ENCODE measurements at regions not wholly inside any gene's neighbourhood (a gene's known extent, or its start where the extent isn't known, plus 50 kb on each side); places are given as distances from the start of the nearest gene placed in this dataset.

DNA sequence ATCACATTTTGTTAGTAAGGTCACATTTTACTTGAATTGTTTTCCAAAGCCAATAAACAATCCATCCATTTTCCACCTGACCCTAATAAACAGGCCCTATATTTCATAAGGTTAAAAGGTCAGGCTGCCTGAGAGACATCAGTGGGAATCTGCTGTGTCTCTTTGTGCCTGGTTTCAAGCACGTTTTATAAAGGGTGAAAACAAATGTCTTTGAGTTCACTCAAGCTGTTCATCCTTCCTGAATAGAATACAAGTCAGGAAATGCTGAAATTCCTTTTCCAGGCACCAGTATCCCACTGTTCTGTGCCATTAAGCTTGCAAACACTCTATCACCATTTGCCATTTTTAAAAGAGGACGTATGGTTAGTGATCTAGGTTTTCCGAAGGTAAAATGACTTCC lies 67.5 kb upstream of the SPATA13 start:
- no peak for TF ChIP-seq EP300 (IDR thresholded peaks at IDR 0.05)
- TF ChIP-seq, protein P1, sequence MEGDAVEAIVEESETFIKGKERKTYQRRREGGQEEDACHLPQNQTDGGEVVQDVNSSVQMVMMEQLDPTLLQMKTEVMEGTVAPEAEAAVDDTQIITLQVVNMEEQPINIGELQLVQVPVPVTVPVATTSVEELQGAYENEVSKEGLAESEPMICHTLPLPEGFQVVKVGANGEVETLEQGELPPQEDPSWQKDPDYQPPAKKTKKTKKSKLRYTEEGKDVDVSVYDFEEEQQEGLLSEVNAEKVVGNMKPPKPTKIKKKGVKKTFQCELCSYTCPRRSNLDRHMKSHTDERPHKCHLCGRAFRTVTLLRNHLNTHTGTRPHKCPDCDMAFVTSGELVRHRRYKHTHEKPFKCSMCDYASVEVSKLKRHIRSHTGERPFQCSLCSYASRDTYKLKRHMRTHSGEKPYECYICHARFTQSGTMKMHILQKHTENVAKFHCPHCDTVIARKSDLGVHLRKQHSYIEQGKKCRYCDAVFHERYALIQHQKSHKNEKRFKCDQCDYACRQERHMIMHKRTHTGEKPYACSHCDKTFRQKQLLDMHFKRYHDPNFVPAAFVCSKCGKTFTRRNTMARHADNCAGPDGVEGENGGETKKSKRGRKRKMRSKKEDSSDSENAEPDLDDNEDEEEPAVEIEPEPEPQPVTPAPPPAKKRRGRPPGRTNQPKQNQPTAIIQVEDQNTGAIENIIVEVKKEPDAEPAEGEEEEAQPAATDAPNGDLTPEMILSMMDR (IDR thresholded peaks at IDR 0.05): no peak
- TF ChIP-seq POLR2AphosphoS5 (IDR thresholded peaks at IDR 0.05): no peak
- no peak for TF ChIP-seq POLR2A (IDR thresholded peaks at IDR 0.05)
- Histone ChIP-seq H3K27ac (no peak overlapping the region), H3K4me3 (no peak overlapping the region), H3K36me3 (no peaks in the 10 kb centered on the region), H3K9me3 (no peaks in the 10 kb centered on the region), H3K4me1 (peaks cover under 1 to 4% (median 3%) of the 10 kb centered on the region in 4 donors), H3K27me3 (no peaks in the 10 kb centered on the region)
- WGBS, 5 donors: 90 to 96% (median 91%) methylated on average over 3 of the region's 3 CpGs
- intact Hi-C loops (cut with DNase I; ENCODE audit: low total_unique reads): no loop called here
- no peak for DNase-seq

DNA sequence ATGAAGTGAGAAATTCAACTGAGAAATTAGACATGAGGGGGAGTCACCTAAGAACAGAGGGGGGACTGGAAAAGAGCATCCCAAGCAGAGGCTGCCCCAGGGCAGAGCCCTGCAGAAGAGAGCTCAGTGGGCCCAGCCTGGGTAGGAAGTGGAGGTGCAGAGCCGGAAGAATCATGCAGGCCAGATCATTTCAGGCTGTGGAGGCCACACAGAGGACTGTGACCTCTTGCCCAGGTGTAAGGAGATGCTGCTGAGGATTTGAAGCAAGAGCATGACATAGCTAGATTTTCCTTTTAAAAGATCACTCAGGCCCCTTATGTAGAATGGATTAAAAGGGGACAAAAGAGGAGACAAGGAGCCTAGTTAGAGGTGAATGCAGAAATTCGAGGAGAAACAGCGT lies 63.9 kb upstream of the SPATA13 start:
- Histone ChIP-seq H3K4me1 (no peaks in the 10 kb centered on the region), H3K9me3 (no peaks in the 10 kb centered on the region), H3K27ac (no peak overlapping the region), H3K4me3 (no peak overlapping the region), H3K36me3 (no peaks in the 10 kb centered on the region), H3K27me3 (no peaks in the 10 kb centered on the region)
- WGBS, 5 donors: 82 to 100% (median 89%) methylated on average over 3 of the region's 3 CpGs
- TF ChIP-seq POLR2A (IDR thresholded peaks at IDR 0.05) (no peak), EP300 (IDR thresholded peaks at IDR 0.05) (no peak), POLR2AphosphoS5 (IDR thresholded peaks at IDR 0.05) (no peak)
- intact Hi-C loops (cut with DNase I; ENCODE audit: low total_unique reads): no loop called here
- no peak for DNase-seq

- Histone ChIP-seq H3K27ac (no peak overlapping the region), H3K4me1 (no peaks in the 10 kb centered on the region), H3K27me3 (no peaks in the 10 kb centered on the region), H3K36me3 (no peaks in the 10 kb centered on the region), H3K4me3 (no peak overlapping the region), H3K9me3 (no peaks in the 10 kb centered on the region)
- intact Hi-C loops (cut with DNase I; ENCODE audit: low total_unique reads): no loop called here
- DNase-seq: no peak
- WGBS, 5 donors: 64 to 88% (median 80%) methylated on average over 3 to 4 of the region's 4 CpGs
- TF ChIP-seq POLR2A (IDR thresholded peaks at IDR 0.05): no peak
- TF ChIP-seq, protein P1 (IDR thresholded peaks at IDR 0.05): no peak
- no peak for TF ChIP-seq EP300 (IDR thresholded peaks at IDR 0.05)
- TF ChIP-seq POLR2AphosphoS5 (IDR thresholded peaks at IDR 0.05): no peak
These were observed 63.5 kb upstream of the SPATA13 start for GRCh38 chr13:24097064-24097463.

DNA sequence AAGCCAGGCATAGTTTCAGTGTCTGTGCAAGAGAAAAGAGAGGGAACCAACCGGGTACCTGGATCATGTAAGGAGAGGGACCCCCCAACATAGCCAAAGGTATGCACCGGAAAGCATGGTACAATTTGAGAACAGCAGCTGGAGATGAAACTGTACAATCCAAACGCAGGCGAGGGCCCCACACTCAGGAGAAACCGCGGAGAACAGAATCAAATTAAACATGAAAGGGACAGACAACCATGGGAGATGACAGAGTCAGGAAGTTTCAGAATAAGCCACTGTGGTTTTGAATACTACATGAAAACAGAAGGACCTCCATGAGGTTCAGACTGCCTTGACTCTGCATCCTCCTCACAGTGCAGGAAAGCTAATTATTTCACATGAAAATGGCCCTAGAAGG lies 62.9 kb upstream of the SPATA13 start:
- 71 to 87% (median 83%) methylated on average over 6 of the region's 6 CpGs for WGBS, 5 donors
- TF ChIP-seq EP300 (IDR thresholded peaks at IDR 0.05): no peak
- TF ChIP-seq POLR2A (IDR thresholded peaks at IDR 0.05): no peak
- TF ChIP-seq, protein P1 (IDR thresholded peaks at IDR 0.05): no peak
- TF ChIP-seq POLR2AphosphoS5 (IDR thresholded peaks at IDR 0.05): no peak

GRCh38 chr13:24099490-24099889 lies 61.0 kb upstream of the SPATA13 start:
- intact Hi-C loops (cut with DNase I; ENCODE audit: low total_unique reads): no loop called here
- 79 to 92% (median 87%) methylated on average over 5 of the region's 5 CpGs for WGBS, 5 donors
- TF ChIP-seq POLR2AphosphoS5 (IDR thresholded peaks at IDR 0.05): no peak
- no peak for TF ChIP-seq EP300 (IDR thresholded peaks at IDR 0.05)
- TF ChIP-seq POLR2A (IDR thresholded peaks at IDR 0.05): no peak
- TF ChIP-seq, protein P1 (IDR thresholded peaks at IDR 0.05): no peak
- Histone ChIP-seq H3K9me3 (no peaks in the 10 kb centered on the region), H3K27me3 (no peaks in the 10 kb centered on the region), H3K4me3 (no peak overlapping the region), H3K36me3 (no peaks in the 10 kb centered on the region), H3K4me1 (no peaks in the 10 kb centered on the region), H3K27ac (no peak overlapping the region)
- DNase-seq: no peak

More for the DNA sequence above, 62.9 kb upstream of the SPATA13 start:
- no peaks in the 10 kb centered on the region for H3K4me1 ChIP-seq
- intact Hi-C loops (cut with DNase I; ENCODE audit: low total_unique reads): no loop called here
- H3K36me3 ChIP-seq: no peaks in the 10 kb centered on the region
- H3K27me3 ChIP-seq: no peaks in the 10 kb centered on the region
- no peak overlapping the region for H3K4me3 ChIP-seq
- no peak overlapping the region for H3K27ac ChIP-seq
- no peak for DNase-seq
- no peaks in the 10 kb centered on the region for H3K9me3 ChIP-seq

Data from stomach (tissue), 8 donors.